HG03097 (cell line): ENCODE measurements at regions not wholly inside any gene's neighbourhood (a gene's known extent, or its start where the extent isn't known, plus 50 kb on each side); places are given as distances from the start of the nearest gene placed in this dataset.

Source experiments
- ATAC-seq: cut with Tn5 transposase; IDR thresholded peaks from one replicate; pipeline ENCODE4 v1.9.1; 2021; ENCODE audit not compliant: unreplicated experiment, low FRiP score

- ATAC-seq, result no peak
Observed at GRCh38 chrX:10021461-10022272, 54.5 kb downstream of the CLDN34 start.

GRCh38 chrX:10022273-10022541, 55.0 kb downstream of the CLDN34 start:
- ATAC-seq, result no peak

GRCh38 chrX:10022580-10023245, 55.6 kb downstream of the CLDN34 start:
- ATAC-seq, result no peak

GRCh38 chrX:10023821-10024220, 56.7 kb downstream of the CLDN34 start:
- no peak for ATAC-seq

GRCh38 chrX:10025742-10026493, 58.8 kb downstream of the CLDN34 start:
- ATAC-seq, result no peak

- no peak for ATAC-seq
Observed at GRCh38 chrX:10028283-10029104, 61.3 kb downstream of the CLDN34 start.

GRCh38 chrX:10030570-10030969, 63.4 kb downstream of the CLDN34 start:
- ATAC-seq, result no peak

GRCh38 chrX:10031746-10032145, 64.6 kb downstream of the CLDN34 start:
- no peak for ATAC-seq

GRCh38 chrX:10032147-10032546, 65.0 kb downstream of the CLDN34 start:
- ATAC-seq, result no peak

- ATAC-seq, result no peak
Observed at GRCh38 chrX:10033375-10034007, 66.3 kb downstream of the CLDN34 start.

- ATAC-seq, result no peak
Observed at GRCh38 chrX:10034740-10035260, 67.6 kb downstream of the CLDN34 start.

GRCh38 chrX:10038585-10038984, 71.4 kb downstream of the CLDN34 start:
- no peak for ATAC-seq

GRCh38 chrX:10039821-10040793, 72.9 kb downstream of the CLDN34 start:
- no peak for ATAC-seq

- ATAC-seq, result no peak
Observed at GRCh38 chrX:10040961-10041360, 73.8 kb downstream of the CLDN34 start.

- no peak for ATAC-seq
Observed at GRCh38 chrX:10041383-10041782, 74.2 kb downstream of the CLDN34 start.

GRCh38 chrX:10042055-10042454, 74.9 kb downstream of the CLDN34 start:
- ATAC-seq, result no peak

GRCh38 chrX:10043386-10043785, 76.2 kb downstream of the CLDN34 start:
- ATAC-seq, result no peak

- no peak for ATAC-seq
Observed at GRCh38 chrX:10044021-10044420, 76.9 kb downstream of the CLDN34 start.
